H1 (cell line): ENCODE measurements at regions not wholly inside any gene's neighbourhood (a gene's known extent, or its start where the extent isn't known, plus 50 kb on each side); places are given as distances from the start of the nearest gene placed in this dataset.

Source experiments
- CTCF ChIA-PET: fragments of 300-600 bp; sonication (Branson Sonifier 250); formaldehyde crosslinking; loops from one replicate; lab custom pipeline; 2021; ENCODE audit not compliant: partially characterized antibody; lab: Charles Lee
- POLR2A ChIA-PET: fragments of 300-600 bp; sonication (Branson Sonifier 250); formaldehyde crosslinking; loops from one replicate; lab custom pipeline; 2021; ENCODE audit warnings: inconsistent platforms; ENCODE audit not compliant: partially characterized antibody; lab: Charles Lee
- DNase-seq, 2 experiments: peaks; one replicate each; pipeline versions ENCODE4 v3.0.0 to v3.0.0-alpha.2; 2010 to 2022; ENCODE audit warnings: low spot score in 2 of 2, low read depth in 1 of 2, mixed read lengths in 1 of 2
- FAIRE-seq: peaks from 2 replicates; lab custom pipeline; 2011; peaks lifted over from hg19 to GRCh38; lab: Jason Lieb, UNC
- H2AFZ ChIP-seq: 2 replicates; pipeline ENCODE4 v1.8.1; 2012; ENCODE audit warnings: low read length, inconsistent platforms
- H2AK5ac ChIP-seq: 2 replicates; pipeline ENCODE4 v1.6.1; 2013; ENCODE audit warnings: low read depth, low read length
- H2BK120ac ChIP-seq: replicated peaks from 2 replicates; pipeline ENCODE3; 2013; ENCODE audit warnings: low read depth, low read length, inconsistent platforms
- H2BK12ac ChIP-seq: 2 replicates; pipeline ENCODE4 v1.6.1; 2013; ENCODE audit warnings: low read depth, low read length
- H2BK15ac ChIP-seq: 2 replicates; pipeline ENCODE4 v1.6.1; 2013; ENCODE audit warnings: low read length
- H2BK20ac ChIP-seq: 2 replicates; pipeline ENCODE4 v1.6.1; 2013; ENCODE audit warnings: low read length
- H2BK5ac ChIP-seq: 2 replicates; pipeline ENCODE4 v1.6.1; 2013; ENCODE audit warnings: low read depth, low read length
- H3K14ac ChIP-seq: 2 replicates; pipeline ENCODE4 v1.6.1; 2013; ENCODE audit warnings: inconsistent platforms; ENCODE audit not compliant: insufficient read length
- H3K18ac ChIP-seq: 2 replicates; pipeline ENCODE4 v1.6.1; 2013; ENCODE audit warnings: low read length; ENCODE audit errors: extremely low read depth
- H3K23ac ChIP-seq: 2 replicates; pipeline ENCODE4 v1.6.1; 2013; ENCODE audit warnings: inconsistent platforms; ENCODE audit not compliant: insufficient read length
- H3K23me2 ChIP-seq: 2 replicates; pipeline ENCODE4 v1.6.1; 2013; ENCODE audit warnings: low read depth, low read length
- H3K27ac ChIP-seq: 2 replicates; pipeline ENCODE4 v1.6.1; 2011; ENCODE audit warnings: low read depth, low read length, inconsistent platforms
- H3K27me3 ChIP-seq, 4 experiments: replicated peaks in 1 of 4; 1 replicate in 1 of 4; 2 replicates in 3 of 4; pipeline versions ENCODE4 v1.6.1 to v1.8.1; 2011 to 2013; ENCODE audit warnings: low read length in 3 of 4, mild to moderate bottlenecking in 3 of 4, inconsistent platforms in 2 of 4, mixed read lengths in 2 of 4, moderate library complexity in 1 of 4; ENCODE audit not compliant: control insufficient read depth in 3 of 4, insufficient read depth in 3 of 4; ENCODE audit errors: extremely low read depth in 1 of 4
- H3K36me3 ChIP-seq, 4 experiments: 2 replicates each; pipeline versions ENCODE4 v1.6.1 to v1.8.1; 2011 to 2013; ENCODE audit warnings: mild to moderate bottlenecking in 4 of 4, low read length in 3 of 4, moderate library complexity in 2 of 4, control low read depth in 1 of 4, inconsistent platforms in 1 of 4; ENCODE audit not compliant: insufficient read depth in 4 of 4, control insufficient read depth in 2 of 4
- H3K4ac ChIP-seq: replicated peaks from 2 replicates; pipeline ENCODE3; 2013; ENCODE audit warnings: low read length, low read depth, mixed read lengths, inconsistent platforms; ENCODE audit not compliant: insufficient read length
- H3K4me1 ChIP-seq, 4 experiments: replicated peaks in 1 of 4; 1 replicate in 1 of 4; 2 replicates in 3 of 4; pipeline versions ENCODE4 v1.6.1 to v1.8.1; 2011 to 2013; ENCODE audit warnings: low read length in 3 of 4, inconsistent platforms in 2 of 4, mixed read lengths in 1 of 4; ENCODE audit not compliant: insufficient read depth in 4 of 4, control insufficient read depth in 3 of 4
- H3K4me2 ChIP-seq, 2 experiments: 2 replicates each; pipeline versions ENCODE4 v1.6.1 to v1.8.1; 2011 to 2013; ENCODE audit warnings: low read depth in 2 of 2, low read length in 2 of 2, control low read depth in 1 of 2, inconsistent platforms in 1 of 2, mild to moderate bottlenecking in 1 of 2; ENCODE audit not compliant: insufficient read depth in 1 of 2
- H3K4me3 ChIP-seq, 4 experiments: fragments of 200-600, 300-600 bp in 1 of 4; sonication (generic), shearing (Covaris generic), sonication (Bioruptor Twin) in 1 of 4; 2 replicates each; pipeline versions ENCODE4 v1.5.1 to v1.8.1; 2011 to 2016; ENCODE audit warnings: low read length in 4 of 4, low read depth in 3 of 4, control low read depth in 2 of 4, inconsistent platforms in 2 of 4, mild to moderate bottlenecking in 2 of 4, mixed read lengths in 1 of 4, moderate library complexity in 1 of 4; ENCODE audit not compliant: insufficient read depth in 2 of 4; ENCODE audit errors: extremely low read depth in 1 of 4
- H3K56ac ChIP-seq: replicated peaks from 2 replicates; pipeline ENCODE3; 2013; ENCODE audit warnings: low read depth, mild to moderate bottlenecking, mixed read lengths, low read length, inconsistent platforms; ENCODE audit not compliant: insufficient read length
- H3K79me1 ChIP-seq: 2 replicates; pipeline ENCODE4 v1.6.1; 2013; ENCODE audit warnings: low read depth, low read length, control low read depth
- H3K79me2 ChIP-seq, 2 experiments: 2 replicates each; pipeline versions ENCODE4 v1.6.1 to v1.8.1; 2012 to 2013; ENCODE audit warnings: low read length in 2 of 2, mild to moderate bottlenecking in 2 of 2, inconsistent platforms in 1 of 2; ENCODE audit not compliant: insufficient read depth in 2 of 2, control insufficient read depth in 1 of 2
- H3K9ac ChIP-seq, 4 experiments: replicated peaks in 1 of 4; 1 replicate in 1 of 4; 2 replicates in 3 of 4; pipeline versions ENCODE4 v1.6.1 to v1.8.1; 2011 to 2013; ENCODE audit warnings: low read depth in 3 of 4, low read length in 3 of 4, control low read depth in 2 of 4, mild to moderate bottlenecking in 2 of 4, moderate library complexity in 2 of 4, inconsistent platforms in 1 of 4; ENCODE audit errors: extremely low read depth in 1 of 4
- H3K9me3 ChIP-seq, 2 experiments: 2 replicates each; pipeline versions ENCODE4 v1.6.1 to v1.8.1; 2012 to 2013; ENCODE audit warnings: mild to moderate bottlenecking in 2 of 2, moderate library complexity in 2 of 2, control low read depth in 1 of 2, inconsistent platforms in 1 of 2, low read depth in 1 of 2, low read length in 1 of 2, mixed read lengths in 1 of 2; ENCODE audit not compliant: insufficient read depth in 2 of 2
- H4K20me1 ChIP-seq, 2 experiments: replicated peaks in 1 of 2; 2 replicates each; pipeline versions ENCODE3 to v1.8.1; 2011 to 2013; ENCODE audit warnings: inconsistent platforms in 2 of 2, low read length in 2 of 2, mild to moderate bottlenecking in 1 of 2; ENCODE audit not compliant: insufficient read depth in 2 of 2, control insufficient read depth in 1 of 2
- H4K5ac ChIP-seq: 2 replicates; pipeline ENCODE4 v1.6.1; 2013; ENCODE audit warnings: low read length, low read depth, mixed read lengths, inconsistent platforms; ENCODE audit not compliant: insufficient read length
- H4K8ac ChIP-seq: 2 replicates; pipeline ENCODE4 v1.8.0; 2013; ENCODE audit warnings: mild to moderate bottlenecking, moderate library complexity, low read length, inconsistent platforms; ENCODE audit not compliant: insufficient read depth; ENCODE audit errors: extremely low read depth
- H4K91ac ChIP-seq: replicated peaks from 2 replicates; pipeline ENCODE3; 2013; ENCODE audit warnings: low read length, mixed read lengths, inconsistent platforms; ENCODE audit not compliant: insufficient read length
- CHD1 ChIP-seq: IDR thresholded peaks from 2 replicates; pipeline ENCODE4 v1.6.1; 2012; ENCODE audit warnings: low read depth, low read length, improper control_type of control experiment
- CHD2 ChIP-seq: IDR thresholded peaks from 2 replicates; pipeline ENCODE4 v1.6.1; 2012; ENCODE audit warnings: low read length, improper control_type of control experiment
- CTBP2 ChIP-seq: IDR thresholded peaks from 2 replicates; pipeline ENCODE4 v1.7.0; 2011; ENCODE audit warnings: borderline replicate concordance, mild to moderate bottlenecking, moderate library complexity, mixed read lengths, low read length; ENCODE audit not compliant: insufficient read depth, insufficient read length
- EZH2 ChIP-seq: fragments of 200-600 bp; sonication (generic); IDR thresholded peaks from 2 replicates; pipeline ENCODE4 v1.7.1; 2012; ENCODE audit warnings: low read depth, mild to moderate bottlenecking, moderate library complexity, low read length, inconsistent platforms; ENCODE audit not compliant: severe bottlenecking
- GTF2F1 ChIP-seq: IDR thresholded peaks from 2 replicates; pipeline ENCODE4 v1.6.1; 2012; ENCODE audit warnings: low read depth, low read length, improper control_type of control experiment, borderline replicate concordance
- HDAC6 ChIP-seq: IDR thresholded peaks from one replicate; pipeline ENCODE4 v1.7.1; 2012; ENCODE audit warnings: low read depth, mild to moderate bottlenecking, inconsistent platforms, low read length, moderate library complexity
- JUND ChIP-seq: IDR thresholded peaks from 2 replicates; pipeline ENCODE4 v1.6.1; 2011; ENCODE audit warnings: mild to moderate bottlenecking, improper control_type of control experiment, low read length
- KDM5A ChIP-seq: fragments of 200-600 bp; IDR thresholded peaks from 2 replicates; pipeline ENCODE4 v1.7.1; 2012; ENCODE audit warnings: mild to moderate bottlenecking, low read length, inconsistent platforms, mixed read lengths
- MAFK ChIP-seq: IDR thresholded peaks from 2 replicates; pipeline ENCODE4 v1.6.1; 2012; ENCODE audit warnings: low read depth, mild to moderate bottlenecking, improper control_type of control experiment, low read length
- RAD21 ChIP-seq, 2 experiments: IDR thresholded peaks in 1 of 2; conservative IDR thresholded peaks in 1 of 2; 2 replicates each; pipeline ENCODE4 v1.6.1; 2011; ENCODE audit warnings: low read depth in 2 of 2, low read length in 2 of 2, improper control_type of control experiment in 1 of 2, inconsistent platforms in 1 of 2, mild to moderate bottlenecking in 1 of 2, moderate library complexity in 1 of 2
- RXRA ChIP-seq: IDR thresholded peaks from 2 replicates; pipeline ENCODE4 v1.6.1; 2011; ENCODE audit warnings: low read depth, mild to moderate bottlenecking, low read length, moderate library complexity; ENCODE audit not compliant: insufficient read depth
- SIN3A ChIP-seq, 2 experiments: IDR thresholded peaks in 1 of 2; conservative IDR thresholded peaks in 1 of 2; 2 replicates each; pipeline ENCODE4 v1.6.1; 2011 to 2012; ENCODE audit warnings: low read length in 2 of 2, improper control_type of control experiment in 1 of 2, low read depth in 1 of 2, mild to moderate bottlenecking in 1 of 2
- SP2 ChIP-seq: IDR thresholded peaks from 2 replicates; pipeline ENCODE4 v1.6.1; 2012; ENCODE audit warnings: mild to moderate bottlenecking, low read length, inconsistent platforms
- SP4 ChIP-seq: IDR thresholded peaks from 2 replicates; pipeline ENCODE4 v1.6.1; 2012; ENCODE audit warnings: low read length, inconsistent platforms
- TBP ChIP-seq: IDR thresholded peaks from 2 replicates; pipeline ENCODE4 v1.6.1; 2011; ENCODE audit warnings: low read depth, low read length, improper control_type of control experiment
- TEAD4 ChIP-seq: IDR thresholded peaks from 2 replicates; pipeline ENCODE4 v1.6.1; 2012; ENCODE audit warnings: low read depth, low read length, inconsistent platforms, mixed read lengths
- WGBS, 2 experiments: shearing (Covaris generic) in 1 of 2; methylation state at CpG; one replicate each; pipeline versions ENCODE4 v1.1.6 to v1.1.7; 2013 to 2015; ENCODE audit warnings: low lambda C conversion rate in 2 of 2, mixed read lengths in 2 of 2, inconsistent platforms in 1 of 2, low coverage in 1 of 2, missing lambda C conversion rate in 1 of 2; ENCODE audit not compliant: insufficient replicate concordance in 2 of 2, insufficient coverage in 1 of 2, insufficient read length in 1 of 2; ENCODE audit errors: extremely low coverage in 1 of 2, missing lambda C conversion rate in 1 of 2; 5-methylcytosine and 5-hydroxymethylcytosine counted together

- H3K23me2 ChIP-seq, result no peaks in the 10 kb centered on the region
- H3K79me1 ChIP-seq, result no peaks in the 10 kb centered on the region
- no peaks in the 10 kb centered on the region for H3K79me2 ChIP-seq
- H3K9ac ChIP-seq, result no peak overlapping the region
- no peak overlapping the region for H3K4me3 ChIP-seq
- peaks cover 0 to 4% (median 1%) of the 10 kb centered on the region in 4 experiments; a peak in 2 of 7 replicates for H3K4me1 ChIP-seq
- H2AFZ ChIP-seq, result no peak overlapping the region
- no peaks in the 10 kb centered on the region for H4K20me1 ChIP-seq
- no peaks in the 10 kb centered on the region for H3K27me3 ChIP-seq
- no peak overlapping the region for H3K4me2 ChIP-seq
- H3K27ac ChIP-seq, result no peak overlapping the region
- no peak overlapping the region for H3K18ac ChIP-seq
- DNase-seq (no peak), FAIRE-seq (no peak)
- no peak overlapping the region for H4K5ac ChIP-seq
- no peak overlapping the region for H2AK5ac ChIP-seq
- ChIA-PET POLR2A (no interaction called here), CTCF (no interaction called here)
- H3K4ac ChIP-seq, result no peak overlapping the region
- H2BK120ac ChIP-seq, result no peak overlapping the region
- no peak overlapping the region for H4K91ac ChIP-seq
- WGBS, 2 experiments, result 100% methylated on average over 3 of the region's 3 CpGs; no CpG with 5 or more reads in 1 of the 2 experiments
- no peak overlapping the region for H2BK20ac ChIP-seq
- no peak overlapping the region for H2BK5ac ChIP-seq
- H4K8ac ChIP-seq, result no peak overlapping the region
- no peaks in the 10 kb centered on the region for H3K9me3 ChIP-seq
- no peak overlapping the region for H2BK12ac ChIP-seq
- H2BK15ac ChIP-seq, result no peak overlapping the region
- H3K14ac ChIP-seq, result no peak overlapping the region
- H3K23ac ChIP-seq, result no peak overlapping the region
- no peaks in the 10 kb centered on the region for H3K36me3 ChIP-seq
- H3K56ac ChIP-seq, result no peak overlapping the region
- TF ChIP-seq MAFK, result no peak
- no peak for TF ChIP-seq EZH2
- no peak for TF ChIP-seq RXRA
- no peak for TF ChIP-seq KDM5A
- no peak for TF ChIP-seq TEAD4
- no peak for TF ChIP-seq HDAC6
- TF ChIP-seq SP4, result no peak
- no peak for TF ChIP-seq CTBP2
- no peak for TF ChIP-seq CHD1
- no peak for TF ChIP-seq TBP
- TF ChIP-seq SP2, result no peak
- TF ChIP-seq CHD2, result no peak
- TF ChIP-seq RAD21 (IDR thresholded peaks at IDR 0.05 in 1 of 2, conservative IDR thresholded peaks at IDR 0.05 in 1 of 2; ENCODE audit: low read depth in 2 of 2, low read length in 2 of 2), result no peak
- TF ChIP-seq GTF2F1, result no peak
- no peak for TF ChIP-seq JUND
- no peak for TF ChIP-seq SIN3A (conservative IDR thresholded peaks at IDR 0.05 in 1 of 2, IDR thresholded peaks at IDR 0.05 in 1 of 2; ENCODE audit: low read depth in 1 of 2, low read length in 2 of 2)
Measured at GRCh38 chr1:69401879-69402278, 165.8 kb upstream of the LRRC7 start.
